Activated T-cell treated with anti-CD3 and anti-CD28 coated beads for 48 hours (primary cell): ENCODE measurements at regions not wholly inside any gene's neighbourhood (a gene's known extent, or its start where the extent isn't known, plus 50 kb on each side); places are given as distances from the start of the nearest gene placed in this dataset.

Experiments
- DNase-seq: peaks from one replicate; pipeline ENCODE4 v3.0.0-alpha.2; 2020; ENCODE audit warnings: low read depth

DNA sequence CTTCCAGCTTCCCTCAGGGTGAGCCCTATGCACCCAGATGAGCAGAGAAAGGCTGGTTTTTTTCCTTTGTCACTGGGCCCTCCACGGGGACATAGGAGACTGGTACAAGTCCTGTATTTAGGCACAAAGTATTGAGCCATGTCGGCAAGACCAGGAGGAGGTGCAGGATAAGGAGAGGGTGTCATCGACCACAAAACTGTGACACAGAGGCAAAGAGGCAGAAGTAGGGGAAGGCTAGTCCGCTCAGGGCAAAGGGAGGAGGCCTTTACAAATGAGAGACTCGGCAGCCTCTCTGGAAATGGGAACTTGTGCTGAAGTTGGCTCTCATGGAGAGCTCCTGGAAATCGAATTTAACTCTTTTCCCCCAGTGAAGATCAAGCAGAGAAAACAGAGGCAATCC is 70.7 kb upstream of the CAMK1G start:
- no peak for DNase-seq

DNA sequence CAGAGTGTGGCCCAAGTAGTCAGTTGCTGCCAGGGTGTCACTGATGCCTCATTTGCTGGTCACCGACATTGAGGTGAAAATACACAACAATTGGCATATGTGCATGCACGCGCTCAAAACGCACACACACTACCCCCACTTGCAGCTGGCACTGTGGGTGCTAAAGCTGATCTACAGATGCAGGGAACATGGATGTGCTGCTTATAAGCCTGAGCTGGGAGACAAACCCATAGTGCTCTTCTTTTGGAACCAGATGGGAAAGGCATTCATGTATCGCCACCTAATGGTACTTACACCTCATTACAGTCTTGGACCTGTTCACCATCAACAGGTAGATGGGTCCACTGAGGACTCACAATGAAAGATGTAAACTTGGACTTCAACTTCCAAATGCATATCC is 70.3 kb upstream of the CAMK1G start:
- no peak for DNase-seq

DNA sequence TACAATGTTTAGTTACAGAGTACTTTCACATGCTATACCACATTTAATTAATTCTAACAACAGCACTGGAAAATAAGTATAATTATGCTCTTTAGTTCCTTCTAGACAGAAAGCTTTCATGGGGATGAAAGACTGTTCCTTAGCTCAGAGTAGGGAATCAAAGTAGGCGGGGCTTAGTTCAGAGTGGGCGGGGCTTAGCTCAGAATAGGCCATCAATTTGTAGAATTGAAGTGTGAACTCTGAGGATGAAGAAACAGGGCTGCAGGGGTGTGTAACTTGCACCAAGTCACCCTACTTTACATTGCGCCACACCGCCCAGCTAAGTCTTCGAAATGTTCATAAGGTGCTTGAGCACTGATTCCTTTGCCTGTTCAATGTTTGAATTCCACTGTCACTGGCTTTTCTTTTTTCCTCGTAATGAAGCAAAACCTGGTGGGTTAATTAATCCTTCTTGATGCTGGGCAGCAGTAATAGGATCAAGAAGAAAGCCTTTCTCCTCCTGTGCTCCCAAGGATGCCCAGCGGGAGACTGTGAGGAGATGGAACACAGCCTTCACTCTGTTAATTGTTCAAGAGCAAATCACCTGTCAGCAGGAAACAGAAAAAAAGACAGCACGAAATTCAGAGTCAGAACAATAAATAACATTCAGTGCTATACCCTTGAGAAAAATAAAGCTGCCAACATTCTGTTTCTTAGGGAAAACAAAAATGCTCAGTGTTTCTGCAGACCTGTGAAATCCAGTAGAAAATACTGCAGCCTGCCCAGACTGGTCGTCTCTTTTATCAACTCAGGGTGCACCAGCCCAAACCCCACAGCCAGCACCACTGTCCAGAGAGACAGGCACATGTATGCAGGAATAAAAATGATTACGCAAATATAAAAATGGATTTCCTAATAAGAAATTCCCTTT is 66.5 kb upstream of the CAMK1G start:
- no peak for DNase-seq

DNA sequence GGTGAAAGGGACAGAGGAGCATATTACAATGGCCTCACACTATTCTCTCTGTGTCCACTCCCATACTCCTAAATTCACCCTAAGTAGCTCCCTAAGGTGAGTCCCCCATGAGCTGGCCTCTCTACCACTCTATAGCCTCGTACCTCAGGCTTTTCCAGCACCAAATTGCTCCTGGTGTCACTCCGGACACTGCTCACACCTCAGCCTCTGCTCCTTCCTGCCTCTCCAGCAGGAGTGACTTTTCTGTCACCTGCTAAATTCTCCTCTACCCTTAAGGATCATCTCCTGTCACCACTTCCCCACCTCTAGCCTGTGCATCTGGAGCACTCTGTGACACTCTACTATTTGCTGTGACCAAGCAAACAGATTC is 65.8 kb upstream of the CAMK1G start:
- DNase-seq = no peak

DNA sequence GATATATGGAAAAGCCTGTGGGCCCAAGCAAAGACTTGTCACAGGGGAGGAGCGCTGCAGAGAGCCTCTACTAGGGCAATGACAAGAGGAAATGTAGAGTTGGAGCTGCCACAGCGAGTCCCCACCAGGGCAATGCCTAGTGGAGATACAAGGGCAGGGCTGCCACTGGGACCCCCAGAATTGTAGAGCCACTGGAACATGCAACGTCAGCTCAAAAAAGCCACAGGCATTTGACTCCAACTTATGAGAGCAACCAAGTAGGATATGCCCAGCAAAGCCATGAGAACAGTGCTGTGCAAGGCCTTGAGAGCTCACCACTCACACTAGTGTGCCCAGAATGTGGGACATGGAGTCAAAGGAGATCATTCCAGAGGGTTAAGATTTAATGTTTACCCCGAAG is 63.7 kb upstream of the CAMK1G start:
- no peak for DNase-seq

DNA sequence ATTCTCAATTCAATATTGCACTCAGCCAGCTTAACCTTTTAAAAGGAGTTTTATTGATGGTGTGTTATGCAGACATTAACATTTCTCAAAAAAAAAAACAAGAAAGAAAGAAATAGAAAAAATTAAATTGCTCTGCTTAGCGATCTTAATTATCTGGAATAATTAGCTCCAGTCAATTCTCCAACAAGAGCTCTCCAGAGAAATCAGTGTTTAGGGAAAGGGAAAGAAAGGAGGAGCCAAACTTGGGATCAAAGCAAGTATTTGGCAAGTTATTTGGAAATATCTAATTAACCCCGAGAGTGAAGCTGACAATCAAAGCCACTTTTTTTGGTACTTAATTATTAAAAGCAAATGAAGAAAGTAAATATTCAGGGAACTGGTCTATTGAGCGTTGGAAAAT is 60.7 kb upstream of the CAMK1G start:
- no peak for DNase-seq

DNA sequence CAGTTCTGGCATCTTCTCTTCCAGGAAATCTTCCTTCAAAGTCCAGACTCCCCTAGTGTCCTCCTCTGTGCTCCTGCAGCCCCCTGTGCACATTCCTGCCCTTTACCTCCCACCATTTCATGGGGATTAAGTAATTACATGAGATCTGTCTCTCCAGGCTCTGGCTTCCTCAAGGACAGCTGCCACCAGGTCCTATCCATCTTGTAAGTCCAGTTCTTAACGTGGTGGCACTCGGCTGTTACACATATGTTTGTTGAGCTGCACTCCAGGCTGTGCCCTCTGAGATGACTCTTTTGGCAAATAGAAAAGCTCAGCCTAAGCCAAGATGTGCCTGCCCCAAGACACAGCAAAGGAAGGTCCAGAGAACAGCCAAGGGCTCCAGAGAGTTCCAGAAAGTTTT is 57.4 kb upstream of the CAMK1G start:
- DNase-seq = no peak

DNA sequence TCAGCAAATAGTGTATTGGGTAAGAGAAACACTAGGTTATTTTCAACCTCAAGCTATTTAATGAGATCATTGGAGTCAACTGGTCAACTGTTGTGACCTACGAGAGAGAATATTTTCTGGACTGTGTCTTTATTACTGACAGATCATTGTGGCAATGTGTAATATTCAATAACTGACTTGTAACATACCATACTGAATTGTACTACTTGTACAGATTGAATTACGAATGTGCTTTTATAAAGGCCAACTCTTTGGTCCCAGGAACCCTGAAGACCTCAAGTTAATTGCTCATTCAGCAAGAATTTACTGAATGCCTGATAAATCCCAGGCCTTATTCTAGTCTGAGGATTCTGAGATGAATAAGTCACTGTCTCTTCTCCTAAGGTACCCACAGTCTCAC is 56.1 kb upstream of the CAMK1G start:
- no peak for DNase-seq

DNA sequence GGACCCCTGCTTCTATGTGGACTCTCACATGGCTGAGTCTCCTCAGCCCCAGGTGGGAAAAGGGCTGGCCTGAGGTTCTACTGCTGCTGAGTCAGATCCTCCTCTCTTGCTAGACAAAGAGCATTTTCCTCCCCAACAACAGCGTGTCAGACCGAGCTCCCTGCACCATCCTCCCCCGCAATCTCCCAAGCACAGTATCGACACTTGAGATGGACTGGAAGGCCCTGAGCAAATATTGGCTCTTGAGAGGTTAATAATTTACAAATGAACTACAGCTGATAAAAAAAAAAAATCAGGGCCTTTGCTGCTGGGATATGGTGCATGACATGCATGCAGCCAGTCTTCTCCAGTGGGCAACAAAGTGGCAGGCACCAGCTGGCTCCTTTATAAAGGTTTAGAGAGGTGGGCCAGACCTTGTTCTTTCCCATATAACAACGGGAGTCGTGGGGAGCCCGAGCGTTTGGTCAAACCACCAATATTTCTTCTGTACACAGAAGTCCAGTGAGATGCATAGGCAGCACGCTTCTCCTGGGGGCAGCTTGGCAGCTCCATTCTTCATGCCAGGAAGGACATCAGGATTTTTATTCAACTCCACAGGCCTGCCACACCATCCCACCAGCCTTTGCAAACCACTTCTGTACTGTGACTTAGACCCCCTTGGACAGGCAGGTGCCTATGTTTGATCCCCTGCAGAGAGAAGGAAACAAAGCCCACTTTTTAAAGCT is 55.4 kb upstream of the CAMK1G start:
- no peak for DNase-seq

DNA sequence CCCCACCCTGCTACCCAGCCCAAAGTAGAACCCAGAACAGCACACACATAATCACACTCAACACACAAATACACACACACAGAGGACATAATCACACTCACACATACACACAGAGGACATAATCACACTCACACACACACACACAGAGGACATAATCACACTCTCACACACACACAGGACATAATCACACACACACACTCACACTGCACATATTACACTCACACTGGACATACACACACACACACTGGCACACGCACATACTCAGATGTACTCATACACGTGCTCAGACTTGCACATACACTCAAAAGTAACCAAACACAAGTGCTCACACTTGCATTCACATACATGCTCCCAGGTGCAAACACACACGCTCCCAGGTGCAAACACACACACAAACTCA is 54.3 kb upstream of the CAMK1G start:
- DNase-seq = no peak

DNA sequence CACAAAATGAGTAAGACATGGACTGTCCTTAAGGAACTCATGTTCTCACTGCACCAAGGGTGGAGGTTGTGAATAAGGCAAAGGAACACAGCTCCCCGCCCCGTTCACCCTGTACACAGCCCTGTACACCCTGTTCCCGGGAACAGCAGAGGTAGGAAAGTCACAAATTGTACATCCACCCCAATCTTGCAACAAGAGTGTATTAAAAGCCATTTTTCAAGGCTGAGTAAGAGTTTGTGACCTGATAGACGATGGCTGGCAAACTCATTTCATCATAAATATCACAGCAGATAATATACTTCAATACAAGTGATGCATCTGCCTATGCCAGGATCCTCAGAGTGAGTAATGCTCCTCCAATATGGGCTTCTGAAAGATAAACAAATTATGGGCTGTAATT is 52.5 kb upstream of the CAMK1G start:
- DNase-seq = no peak

DNA sequence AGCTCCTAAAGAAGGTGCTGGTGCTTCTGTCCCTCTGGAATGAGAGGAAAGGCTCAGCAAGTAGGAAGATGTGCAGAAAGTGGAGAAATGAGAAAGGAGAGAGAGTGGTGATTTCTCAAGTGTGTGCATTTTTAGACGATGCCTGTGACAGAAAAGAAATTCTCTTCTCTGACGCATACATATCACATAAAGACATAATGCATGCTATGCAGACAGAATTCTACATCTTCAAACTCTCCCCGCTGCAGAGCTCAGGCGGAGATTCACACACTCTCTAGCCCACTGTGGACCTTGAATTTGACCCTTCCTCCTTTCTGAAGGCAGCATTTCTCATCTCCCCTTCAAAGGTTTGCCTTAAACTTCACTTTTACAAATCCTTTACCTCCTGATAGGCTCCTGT is 52.0 kb upstream of the CAMK1G start:
- no peak for DNase-seq
